ENCODE measurements at regions not wholly inside any gene's neighbourhood (a gene's known extent, or its start where the extent isn't known, plus 50 kb on each side); places are given as distances from the start of the nearest gene placed in this dataset.

DNA sequence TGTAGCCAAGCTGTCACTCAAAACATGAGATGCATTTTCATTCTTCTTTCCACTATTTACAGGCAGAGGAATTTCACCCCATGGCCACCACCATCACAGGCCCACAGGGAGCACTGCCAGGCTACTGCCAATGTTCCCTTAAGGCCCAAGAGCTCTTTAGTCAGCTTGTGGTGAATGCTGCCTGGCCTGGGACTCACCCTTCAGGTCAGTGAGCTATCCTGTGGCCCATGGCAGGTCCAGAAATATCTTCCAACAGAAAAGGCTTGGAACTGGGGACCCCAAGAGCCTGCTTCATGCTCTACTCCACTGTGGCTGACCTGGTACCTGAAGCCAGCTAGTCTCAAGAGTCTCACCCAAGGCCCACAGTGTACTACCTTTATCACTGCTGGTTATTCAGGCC, 1518.7 kb upstream of the CDH9 start:
- TF ChIP-seq, protein P1, sequence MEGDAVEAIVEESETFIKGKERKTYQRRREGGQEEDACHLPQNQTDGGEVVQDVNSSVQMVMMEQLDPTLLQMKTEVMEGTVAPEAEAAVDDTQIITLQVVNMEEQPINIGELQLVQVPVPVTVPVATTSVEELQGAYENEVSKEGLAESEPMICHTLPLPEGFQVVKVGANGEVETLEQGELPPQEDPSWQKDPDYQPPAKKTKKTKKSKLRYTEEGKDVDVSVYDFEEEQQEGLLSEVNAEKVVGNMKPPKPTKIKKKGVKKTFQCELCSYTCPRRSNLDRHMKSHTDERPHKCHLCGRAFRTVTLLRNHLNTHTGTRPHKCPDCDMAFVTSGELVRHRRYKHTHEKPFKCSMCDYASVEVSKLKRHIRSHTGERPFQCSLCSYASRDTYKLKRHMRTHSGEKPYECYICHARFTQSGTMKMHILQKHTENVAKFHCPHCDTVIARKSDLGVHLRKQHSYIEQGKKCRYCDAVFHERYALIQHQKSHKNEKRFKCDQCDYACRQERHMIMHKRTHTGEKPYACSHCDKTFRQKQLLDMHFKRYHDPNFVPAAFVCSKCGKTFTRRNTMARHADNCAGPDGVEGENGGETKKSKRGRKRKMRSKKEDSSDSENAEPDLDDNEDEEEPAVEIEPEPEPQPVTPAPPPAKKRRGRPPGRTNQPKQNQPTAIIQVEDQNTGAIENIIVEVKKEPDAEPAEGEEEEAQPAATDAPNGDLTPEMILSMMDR (conservative IDR thresholded peaks at IDR 0.05; ENCODE audit: low read length): no peak
- TF ChIP-seq EZH2phosphoT487 (IDR thresholded peaks at IDR 0.05; ENCODE audit: borderline replicate concordance, low read depth, low read length): no peak

Measured in OCI-LY7 (cell line).